C4-2B (cell line): ENCODE measurements at regions not wholly inside any gene's neighbourhood (a gene's known extent, or its start where the extent isn't known, plus 50 kb on each side); places are given as distances from the start of the nearest gene placed in this dataset.

Experiments used
- ZFX ChIP-seq: fragments of 450-650 bp; IDR thresholded peaks from 2 replicates; pipeline ENCODE4 v1.6.1; 2017
- TF ChIP-seq, protein P1 (sequence below): fragments of 450-650 bp; conservative IDR thresholded peaks from 2 replicates; pipeline ENCODE4 v1.5.1; 2017; ENCODE audit warnings: mild to moderate bottlenecking

GRCh38 chr14:37855871-37856270 lies 260.4 kb downstream of the TTC6 start:
- TF ChIP-seq, protein P1, sequence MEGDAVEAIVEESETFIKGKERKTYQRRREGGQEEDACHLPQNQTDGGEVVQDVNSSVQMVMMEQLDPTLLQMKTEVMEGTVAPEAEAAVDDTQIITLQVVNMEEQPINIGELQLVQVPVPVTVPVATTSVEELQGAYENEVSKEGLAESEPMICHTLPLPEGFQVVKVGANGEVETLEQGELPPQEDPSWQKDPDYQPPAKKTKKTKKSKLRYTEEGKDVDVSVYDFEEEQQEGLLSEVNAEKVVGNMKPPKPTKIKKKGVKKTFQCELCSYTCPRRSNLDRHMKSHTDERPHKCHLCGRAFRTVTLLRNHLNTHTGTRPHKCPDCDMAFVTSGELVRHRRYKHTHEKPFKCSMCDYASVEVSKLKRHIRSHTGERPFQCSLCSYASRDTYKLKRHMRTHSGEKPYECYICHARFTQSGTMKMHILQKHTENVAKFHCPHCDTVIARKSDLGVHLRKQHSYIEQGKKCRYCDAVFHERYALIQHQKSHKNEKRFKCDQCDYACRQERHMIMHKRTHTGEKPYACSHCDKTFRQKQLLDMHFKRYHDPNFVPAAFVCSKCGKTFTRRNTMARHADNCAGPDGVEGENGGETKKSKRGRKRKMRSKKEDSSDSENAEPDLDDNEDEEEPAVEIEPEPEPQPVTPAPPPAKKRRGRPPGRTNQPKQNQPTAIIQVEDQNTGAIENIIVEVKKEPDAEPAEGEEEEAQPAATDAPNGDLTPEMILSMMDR = no peak
- no peak for TF ChIP-seq ZFX
